HG02642 (cell line): ENCODE measurements at regions not wholly inside any gene's neighbourhood (a gene's known extent, or its start where the extent isn't known, plus 50 kb on each side); places are given as distances from the start of the nearest gene placed in this dataset.
"Not testable (repeated sequence)": the region's sequence is repeated elsewhere in the genome, so short reads cannot be mapped to it uniquely, and the experiment has no call there.

Experiments used
- ATAC-seq: cut with Tn5 transposase; IDR thresholded peaks from one replicate; pipeline ENCODE4 v1.9.1; 2021; ENCODE audit warnings: mild to moderate bottlenecking; ENCODE audit not compliant: unreplicated experiment, poor library complexity

DNA sequence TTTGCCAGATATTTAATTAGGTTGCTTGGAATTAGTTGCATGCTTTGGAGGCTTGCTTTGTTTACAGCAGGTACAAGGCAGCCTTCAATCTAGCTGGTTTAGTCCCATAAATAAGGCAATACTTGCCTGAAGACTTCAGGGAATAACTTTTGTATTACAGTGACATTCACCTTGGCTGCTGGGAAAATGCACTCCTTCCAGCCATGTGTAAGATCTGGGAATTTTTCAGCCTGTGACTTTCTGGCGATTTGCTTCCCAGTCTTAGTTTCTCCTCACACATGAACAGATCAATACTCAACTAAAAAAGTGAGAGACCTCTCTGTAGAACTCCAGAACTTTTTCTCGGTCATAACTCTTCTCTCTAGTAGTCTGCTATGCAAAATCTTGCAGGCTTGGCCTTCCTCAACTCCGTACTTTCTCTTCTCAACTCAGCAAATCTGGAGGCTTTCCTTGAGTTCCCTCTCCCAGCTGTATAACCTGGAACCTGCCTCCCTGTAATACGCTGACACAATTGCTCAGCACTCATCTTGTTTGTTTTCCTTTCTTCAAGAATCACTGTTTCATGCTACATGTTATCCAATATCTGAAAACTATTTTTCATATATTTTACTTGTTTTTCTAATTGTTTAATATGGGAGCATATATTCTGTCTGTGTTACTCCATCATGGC, 173.0 kb downstream of the MSX2 start:
- no peak for ATAC-seq

DNA sequence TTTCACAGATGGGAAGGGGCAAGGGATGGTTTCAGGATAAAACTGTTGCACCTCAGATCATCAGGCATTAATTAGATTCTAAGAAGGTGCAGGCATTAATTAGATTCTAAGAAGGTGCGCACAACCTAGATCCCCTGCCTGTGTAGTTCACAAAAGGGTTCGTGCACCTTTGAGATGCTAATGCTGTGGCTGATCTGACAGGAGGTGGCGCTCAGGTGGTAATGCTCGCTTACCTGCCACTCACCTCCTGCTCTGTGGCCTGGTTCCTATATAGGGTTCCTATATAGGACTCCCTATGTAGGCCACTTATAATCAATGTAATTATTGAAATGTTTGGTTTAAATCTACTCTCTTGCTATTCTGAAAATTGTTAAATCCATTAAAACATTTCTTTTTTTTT, 171.0 kb downstream of the MSX2 start:
- ATAC-seq, result no peak

DNA sequence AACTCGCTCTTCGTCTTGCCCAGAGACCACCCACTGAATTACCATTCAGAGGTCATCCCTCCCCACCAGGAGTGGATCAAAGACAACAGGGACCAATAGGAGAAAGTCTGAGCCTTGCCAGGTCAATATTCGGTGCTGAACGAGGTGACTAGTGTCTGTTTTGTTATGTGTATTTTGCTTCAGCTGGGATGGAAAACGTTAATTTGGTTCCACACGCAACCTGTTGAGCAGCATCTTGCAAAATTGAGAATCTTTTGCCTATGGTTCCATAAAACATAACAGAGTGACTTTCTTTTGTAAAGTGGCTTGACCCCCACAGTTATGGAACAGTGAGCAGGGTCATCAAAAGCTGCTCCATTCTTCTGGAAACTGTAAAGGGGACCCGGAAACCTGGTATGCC, 168.4 kb downstream of the MSX2 start:
- ATAC-seq, result no peak

DNA sequence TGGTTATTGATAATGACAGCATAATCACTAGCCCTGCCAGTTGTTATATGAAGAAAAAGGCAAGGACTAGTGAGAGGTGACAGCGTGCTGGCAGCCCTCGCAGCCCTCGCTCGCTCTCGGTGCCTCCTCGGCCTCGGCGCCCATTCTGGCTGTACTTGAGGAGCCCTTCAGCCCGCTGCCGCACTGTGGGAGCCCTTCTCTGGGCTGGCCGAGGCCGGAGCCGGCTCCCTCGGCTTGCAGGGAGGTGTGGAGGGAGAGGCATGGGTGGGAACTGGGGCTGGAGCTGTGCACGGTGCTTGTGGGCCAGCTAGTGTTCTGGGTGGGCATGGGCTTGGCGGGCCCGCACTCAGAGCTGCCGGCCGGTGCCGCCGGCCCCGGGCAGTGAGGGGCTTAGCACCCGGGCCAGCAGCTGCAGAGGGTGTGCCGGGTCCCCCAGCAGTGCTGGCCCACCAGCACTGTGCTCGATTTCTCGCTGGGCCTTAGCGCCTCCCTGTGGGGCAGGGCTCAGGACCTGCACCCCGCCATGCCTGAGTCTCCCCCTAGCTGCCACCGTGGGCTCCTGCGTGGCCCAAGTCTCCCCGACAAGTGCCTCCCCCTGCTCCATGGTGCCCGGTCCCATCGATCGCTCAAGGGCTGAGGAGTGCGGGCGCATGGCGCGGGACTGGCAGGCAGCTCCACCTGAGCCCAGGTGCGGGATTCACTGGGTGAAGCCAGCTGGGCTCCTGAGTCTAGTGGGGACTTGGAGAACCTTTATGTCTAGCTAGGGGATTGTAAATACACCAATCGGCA, 156.2 kb downstream of the MSX2 start:
- ATAC-seq, result not testable (repeated sequence)

DNA sequence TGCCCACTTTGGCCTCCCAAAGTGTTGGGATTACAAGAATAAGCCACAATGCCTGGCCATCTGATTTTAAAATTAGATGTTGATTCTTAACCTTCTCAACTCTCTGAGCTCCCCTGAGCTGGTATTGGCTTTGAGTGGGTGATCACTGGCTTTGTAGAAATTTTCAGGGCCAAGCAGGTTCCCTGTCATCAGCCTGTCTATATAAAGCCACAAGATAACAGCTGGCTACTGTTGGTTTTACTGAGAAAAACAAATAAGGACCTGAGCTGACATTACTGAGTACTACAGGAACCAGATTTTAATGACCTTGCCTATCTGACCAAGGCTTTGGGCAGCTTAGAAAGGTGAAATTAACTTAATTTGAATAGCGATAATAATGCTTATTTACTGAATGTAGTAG, 153.6 kb downstream of the MSX2 start:
- no peak for ATAC-seq

DNA sequence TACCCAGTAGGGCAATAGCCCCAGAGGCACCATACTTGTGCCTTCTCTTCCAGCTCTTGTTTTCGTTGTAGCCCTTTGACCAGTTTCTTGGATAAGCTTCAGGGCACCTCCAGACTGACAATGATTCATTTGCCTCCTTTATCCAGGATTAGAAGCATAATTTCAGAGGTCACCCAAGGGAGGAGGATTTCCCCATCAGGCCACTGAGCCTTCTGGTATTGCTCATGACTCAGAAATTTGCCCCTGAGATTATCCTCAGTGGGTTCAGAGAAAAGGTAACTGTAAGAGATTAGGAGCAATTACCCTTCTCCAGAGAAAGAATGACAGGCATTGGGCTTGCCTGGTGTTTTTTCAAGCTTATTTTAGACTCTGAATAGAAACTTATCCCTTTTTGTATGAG, 147.9 kb downstream of the MSX2 start:
- ATAC-seq, result no peak

DNA sequence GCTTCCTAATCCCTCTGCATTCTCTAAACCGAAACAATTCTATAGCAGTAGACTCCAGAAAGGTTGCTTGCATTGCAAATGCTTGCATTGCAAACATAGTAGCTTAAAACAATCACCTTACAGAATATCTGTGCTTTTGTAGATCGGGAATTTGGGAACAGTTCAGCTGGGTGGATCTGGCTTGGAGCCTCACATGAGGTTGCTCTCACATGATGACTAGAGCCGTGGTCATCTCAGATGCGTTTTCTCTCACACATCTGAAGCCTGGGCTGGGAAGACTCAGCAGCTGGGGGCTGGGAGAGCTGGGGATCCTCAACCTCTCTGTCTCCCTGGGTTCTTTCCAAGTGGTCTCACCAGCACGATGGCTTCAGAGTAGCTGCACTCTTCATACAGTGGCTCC, 127.8 kb downstream of the MSX2 start:
- no peak for ATAC-seq

DNA sequence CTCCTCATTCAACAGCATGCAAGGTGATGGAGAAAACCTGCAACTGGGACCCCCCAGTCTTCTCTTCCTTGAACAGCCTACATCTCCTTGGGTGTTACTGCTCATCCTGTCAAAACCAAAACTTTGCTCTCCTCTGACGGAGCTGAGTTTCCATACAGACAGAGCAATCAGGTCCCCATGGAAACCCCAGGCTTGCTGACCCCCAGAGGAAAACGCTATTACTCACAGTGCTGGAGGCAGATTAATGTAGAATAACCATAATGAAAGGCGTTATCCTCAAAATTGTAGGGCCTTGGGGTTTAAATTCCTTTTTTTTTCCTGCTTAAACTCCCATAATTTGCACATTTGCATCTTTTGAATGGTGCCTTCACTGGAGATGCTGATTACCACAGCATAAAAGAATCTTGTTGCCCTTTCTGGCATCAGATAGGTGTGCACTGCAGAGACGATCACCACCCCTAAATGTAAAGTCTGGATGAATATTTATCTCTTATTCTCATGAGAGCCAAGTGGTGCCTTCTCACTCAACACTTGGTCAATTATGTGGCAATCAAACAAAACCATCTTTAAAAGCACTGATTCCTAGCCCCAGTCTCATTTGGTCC, 126.3 kb downstream of the MSX2 start:
- ATAC-seq, result no peak

DNA sequence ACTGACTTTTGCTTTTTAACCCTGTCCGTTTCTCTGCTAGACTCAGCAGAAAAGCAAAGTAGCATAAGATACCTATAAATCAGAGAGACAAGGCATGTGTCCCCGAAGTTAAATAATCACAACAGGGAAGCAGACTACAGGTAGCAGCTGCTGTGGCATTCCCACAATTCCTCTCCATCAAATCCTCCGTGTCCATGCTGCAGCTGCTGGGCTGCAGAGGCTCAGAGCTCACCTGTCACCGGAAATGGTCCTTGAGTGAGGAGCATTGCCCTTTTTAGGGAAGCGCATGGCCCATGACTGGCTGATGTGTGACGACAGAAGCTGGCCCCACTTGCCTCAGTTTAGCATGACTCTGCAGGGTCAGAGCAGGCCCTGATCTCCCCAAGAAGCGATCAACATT, 125.0 kb downstream of the MSX2 start:
- no peak for ATAC-seq

DNA sequence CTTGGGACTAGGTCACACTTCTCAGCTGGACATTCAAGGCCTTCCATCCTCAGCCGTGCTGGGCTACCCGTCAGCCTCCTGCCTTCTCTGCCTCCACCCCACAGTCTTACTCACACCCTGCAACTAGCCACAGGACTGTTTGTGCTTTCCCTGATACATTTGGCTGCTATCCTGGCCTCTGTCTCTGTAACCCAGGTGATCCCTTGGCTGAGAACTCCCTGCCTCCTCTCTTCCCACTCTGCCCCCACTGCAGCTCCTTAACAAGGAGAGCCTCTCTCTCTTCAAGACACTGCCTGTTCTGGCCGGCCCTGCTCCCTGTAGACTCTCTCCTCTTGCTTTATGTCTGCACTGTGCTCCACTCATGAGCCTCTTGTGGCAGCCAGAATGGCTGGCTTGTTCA, 120.6 kb downstream of the MSX2 start:
- ATAC-seq, result no peak

DNA sequence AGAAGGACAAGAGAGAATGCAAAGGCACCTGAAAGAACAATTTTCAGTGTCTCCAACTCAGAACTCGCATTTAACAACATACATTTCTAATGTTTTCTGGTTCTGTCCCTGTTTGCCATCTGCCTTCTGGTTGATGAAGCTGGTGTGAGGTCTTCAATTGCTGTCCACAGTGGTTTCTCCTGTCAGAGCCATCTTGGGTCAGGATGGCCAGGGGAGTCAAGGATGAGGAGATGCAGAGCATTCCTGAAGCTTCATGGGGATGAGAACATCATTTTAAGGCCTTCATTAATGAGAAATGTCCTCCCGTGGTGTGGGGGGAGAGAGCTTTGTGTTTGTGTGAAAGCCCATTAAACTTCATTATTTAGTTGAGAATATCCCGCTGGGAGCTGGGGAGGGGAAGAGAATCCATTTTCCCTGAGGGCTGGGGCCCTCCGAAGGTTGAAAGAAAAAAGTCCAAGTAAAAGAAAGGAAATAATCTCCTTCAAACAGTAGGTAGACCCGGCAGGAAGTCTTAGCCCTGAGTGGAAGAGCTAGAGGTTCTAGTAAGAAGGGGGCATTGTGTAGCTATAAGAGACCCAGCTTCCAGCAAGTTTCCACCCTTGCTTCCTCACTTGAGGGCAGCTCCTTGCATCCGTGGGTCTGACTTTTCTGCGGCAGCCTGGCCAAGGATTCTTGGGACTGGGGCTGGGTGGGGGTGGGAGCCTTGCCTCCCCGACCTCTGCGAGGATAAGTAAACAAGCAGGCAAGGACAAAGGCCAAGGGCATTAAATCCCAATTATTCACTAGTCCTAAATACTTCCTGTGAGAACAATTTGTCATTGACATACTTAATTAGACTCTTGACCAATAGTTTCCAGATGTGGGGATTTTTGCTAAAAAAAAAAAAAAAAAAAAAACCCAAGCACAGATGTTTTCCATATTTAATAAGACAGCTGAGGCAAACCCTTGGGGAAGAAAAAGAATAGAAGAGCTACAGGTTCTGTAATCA, 119.2 kb downstream of the MSX2 start:
- no peak for ATAC-seq

DNA sequence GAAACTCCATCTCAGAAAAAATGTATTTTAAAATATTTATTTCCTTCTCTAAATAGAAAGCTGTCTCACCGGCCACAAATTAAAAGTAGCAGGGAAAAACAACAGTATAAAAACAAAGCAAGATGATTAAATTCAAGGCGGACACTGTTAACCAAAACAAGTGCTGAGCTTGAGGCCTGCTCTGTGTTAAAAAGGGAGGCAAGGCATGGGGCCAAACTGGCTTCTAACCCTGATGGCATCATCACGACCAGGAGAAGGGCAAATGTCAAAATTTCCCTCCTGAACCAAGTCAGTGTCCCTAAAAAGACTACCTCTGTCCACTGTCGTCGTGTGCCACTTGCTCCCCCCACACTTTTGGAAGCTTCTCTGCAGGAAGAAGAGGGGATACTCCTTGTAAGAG, 116.1 kb downstream of the MSX2 start:
- no peak for ATAC-seq

DNA sequence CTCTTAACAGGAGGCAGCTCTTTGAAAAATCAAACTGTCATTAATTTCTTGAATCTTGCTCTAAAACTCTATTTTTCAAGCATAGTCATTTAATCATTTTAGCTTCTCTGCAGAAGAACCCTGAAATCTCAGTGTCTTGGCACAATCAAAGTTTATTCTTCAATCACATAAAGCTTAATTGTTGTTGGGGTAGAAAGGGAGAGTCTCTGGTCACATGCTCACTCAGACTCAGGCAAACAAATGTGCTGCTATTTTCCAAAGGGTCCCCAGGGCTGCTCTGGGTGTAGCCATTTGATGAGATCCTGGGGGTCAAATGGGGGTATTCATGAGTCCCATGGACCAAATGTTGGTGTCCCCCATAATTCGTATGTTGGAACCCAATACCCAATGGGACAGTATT, 114.8 kb downstream of the MSX2 start:
- ATAC-seq, result no peak

DNA sequence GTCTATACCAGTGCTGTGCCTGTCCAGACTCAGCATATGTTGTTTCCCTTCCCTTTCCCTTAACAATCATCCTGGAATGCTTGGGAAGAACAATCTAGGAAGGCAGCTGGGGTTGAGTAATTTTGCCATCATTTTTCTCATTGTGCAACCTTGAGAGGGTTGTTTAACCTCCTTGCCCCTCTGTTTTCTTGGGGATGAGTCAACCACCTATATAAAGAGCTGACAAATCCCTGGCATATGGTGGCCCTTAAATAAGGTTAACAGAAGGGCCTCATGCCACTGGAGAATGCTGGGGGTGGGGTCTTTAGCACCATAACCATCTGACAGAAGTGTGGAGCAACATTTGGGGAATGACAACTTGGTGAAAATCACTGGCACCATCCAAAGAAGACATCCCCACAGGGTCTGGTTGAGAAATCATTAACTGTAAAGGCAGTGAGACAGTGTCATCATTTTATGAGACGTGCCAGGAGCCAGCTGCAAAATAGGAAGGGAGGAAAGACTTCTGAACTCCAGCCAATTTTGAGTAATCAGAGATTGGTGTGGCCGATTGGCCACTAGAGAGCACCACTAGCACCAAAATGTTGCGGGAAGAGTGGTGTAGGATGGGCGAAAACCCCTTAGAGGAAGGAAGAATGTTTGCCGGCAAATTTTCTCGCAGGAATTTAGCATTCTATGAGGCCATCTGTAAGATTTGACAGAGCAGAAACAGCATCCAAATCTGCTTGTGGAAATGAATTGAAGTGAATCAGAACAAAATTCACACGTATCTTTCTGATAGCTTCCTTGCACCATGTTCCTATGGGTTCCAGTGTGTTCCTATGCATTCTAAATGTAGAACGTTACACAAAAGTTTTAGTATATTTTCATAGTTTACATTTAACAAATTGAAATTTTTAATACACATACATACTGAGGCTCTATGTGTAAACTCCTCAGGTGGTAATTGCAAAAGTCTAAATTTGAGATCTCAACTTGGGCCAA, 113.8 kb downstream of the MSX2 start:
- no peak for ATAC-seq

DNA sequence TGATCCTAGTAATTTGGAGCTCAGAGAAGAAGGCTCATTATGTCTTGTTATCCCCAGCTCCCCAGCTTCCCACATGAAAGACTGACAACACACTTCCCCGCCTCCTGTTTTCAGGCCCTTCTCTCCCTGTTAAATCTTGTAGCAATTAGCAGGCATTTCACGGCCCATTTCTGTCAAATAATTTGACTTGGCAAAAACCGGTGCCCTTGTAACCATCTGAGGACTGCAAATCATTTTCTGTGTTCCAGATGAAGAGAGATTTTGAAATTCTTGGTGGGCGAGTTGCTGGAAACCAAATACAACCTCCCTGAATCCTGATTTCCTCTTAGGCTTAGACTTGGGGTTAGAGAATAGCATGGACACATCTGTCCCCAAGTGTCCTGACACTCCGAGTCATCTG, 109.7 kb downstream of the MSX2 start:
- ATAC-seq, result no peak

DNA sequence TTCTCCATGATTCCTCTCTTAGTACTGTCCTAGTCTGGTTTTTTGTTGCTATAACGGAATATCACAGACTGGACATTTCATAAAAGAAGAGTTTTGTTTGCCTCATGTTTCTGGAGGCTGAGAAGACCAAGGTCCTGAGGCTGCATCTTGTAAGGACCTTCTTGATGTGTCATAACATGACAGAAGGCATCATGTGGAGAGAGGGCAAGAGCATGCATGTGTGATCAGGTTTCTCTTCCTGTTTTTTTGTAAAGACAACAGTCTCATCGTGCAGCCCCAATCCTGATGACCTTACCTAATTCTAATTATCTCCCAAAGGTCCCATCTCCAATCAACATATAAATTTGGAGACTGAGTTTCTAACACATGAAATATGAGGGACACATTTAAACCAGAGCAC, 108.4 kb downstream of the MSX2 start:
- no peak for ATAC-seq

DNA sequence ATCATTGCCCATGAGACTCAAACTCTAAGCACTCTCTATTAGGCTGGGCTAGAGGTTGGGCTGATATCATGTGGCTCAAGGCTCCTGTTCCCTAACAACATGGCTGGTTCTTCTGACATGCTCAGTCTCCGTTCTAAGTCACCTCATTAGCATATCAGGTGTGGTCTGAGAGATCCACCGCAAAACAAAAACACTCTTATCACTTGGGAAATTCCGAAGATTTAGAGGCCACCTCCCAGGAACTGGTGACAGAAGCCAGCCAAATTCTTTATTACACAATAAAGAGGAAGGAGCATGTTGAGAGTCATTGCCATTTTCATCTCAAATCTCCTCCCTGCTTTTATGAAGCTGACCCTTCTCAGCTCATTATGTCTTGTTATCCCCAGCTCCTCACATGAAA, 107.6 kb downstream of the MSX2 start:
- no peak for ATAC-seq

DNA sequence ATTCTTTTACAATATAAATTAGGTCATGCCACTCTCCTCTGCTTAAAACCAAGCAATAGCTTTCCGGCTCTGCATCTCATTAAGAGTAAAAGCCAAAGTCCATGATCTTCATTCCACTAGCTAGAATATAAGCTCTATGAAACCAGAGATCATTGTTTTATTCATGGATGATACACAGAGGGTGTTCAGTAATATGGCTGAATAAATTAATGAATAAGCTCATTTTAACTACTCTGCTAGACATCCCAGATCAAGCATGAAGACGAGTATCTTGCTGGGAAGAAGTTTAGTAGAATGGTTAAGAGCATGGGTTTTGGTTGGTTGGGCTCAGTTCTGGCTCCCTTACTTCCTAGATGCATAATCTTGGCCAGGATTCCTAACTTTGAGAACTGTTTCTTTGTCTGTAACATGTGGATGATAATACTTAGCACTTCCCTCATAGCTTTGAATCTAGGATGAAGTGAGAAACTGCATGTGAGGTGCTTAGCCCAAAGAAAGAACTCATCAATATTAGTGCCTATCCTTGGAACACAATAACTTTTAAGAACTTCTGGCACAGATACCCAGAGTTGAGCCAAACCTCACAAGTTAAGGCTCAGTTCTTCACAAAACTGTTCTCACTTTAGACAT, 106.8 kb downstream of the MSX2 start:
- no peak for ATAC-seq

DNA sequence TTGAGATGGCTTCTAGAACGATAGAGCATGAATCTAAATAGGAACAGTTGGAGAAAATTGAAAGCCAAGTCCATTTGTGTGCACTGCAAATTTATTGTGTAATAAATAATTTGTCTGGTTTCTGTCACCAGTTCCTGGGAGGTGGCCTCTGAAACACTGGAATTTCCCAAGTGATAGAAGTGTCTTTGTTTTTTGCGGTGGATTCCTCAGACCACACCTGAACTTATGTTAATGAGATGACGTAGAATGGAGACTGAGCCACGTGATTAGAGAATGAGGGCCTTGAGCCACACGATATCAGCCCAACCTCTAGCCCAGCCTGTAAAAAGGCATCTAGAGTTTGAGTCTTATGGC, 105.1 kb downstream of the MSX2 start:
- ATAC-seq, result no peak
